Memory B cell (primary cell): ENCODE measurements at regions not wholly inside any gene's neighbourhood (a gene's known extent, or its start where the extent isn't known, plus 50 kb on each side); places are given as distances from the start of the nearest gene placed in this dataset.
A peak's percentile ranks its signal among the peaks of the same experiment; 100 is the strongest.

Experiments used
- ATAC-seq: fragments of 150-1000 bp; cut with Tn5 transposase; 2 replicates; pipeline ENCODE4 v1.10.0; 2021; ENCODE audit warnings: low read depth, mild to moderate bottlenecking, moderate library complexity
- DNase-seq, 2 donors: peaks; one replicate each; pipeline ENCODE4 v3.0.0; 2022; ENCODE audit warnings: low spot score in 2 of 2
- H3K27ac Mint-ChIP-seq: one replicate; pipeline ENCODE4 v1.8.0; 2022; ENCODE audit warnings: mild to moderate bottlenecking, moderate library complexity, mixed read lengths
- H3K27me3 Mint-ChIP-seq: one replicate; pipeline ENCODE4 v1.8.0; 2022; ENCODE audit warnings: mixed read lengths
- H3K36me3 Mint-ChIP-seq: one replicate; pipeline ENCODE4 v1.8.0; 2022; ENCODE audit warnings: mild to moderate bottlenecking, mixed read lengths
- H3K4me1 Mint-ChIP-seq: one replicate; pipeline ENCODE4 v1.8.0; 2022; ENCODE audit warnings: mixed read lengths
- H3K4me3 Mint-ChIP-seq: one replicate; pipeline ENCODE4 v1.8.0; 2022; ENCODE audit warnings: mild to moderate bottlenecking, moderate library complexity, mixed read lengths
- H3K9me3 Mint-ChIP-seq: one replicate; pipeline ENCODE4 v1.8.0; 2022; ENCODE audit warnings: mixed read lengths

GRCh38 chr4:14783011-14783877 is 219.0 kb upstream of the CPEB2 start:
- DNase-seq (no peak), ATAC-seq (no peak)
- Mint-ChIP-seq H3K9me3 (peaks cover 2% of the 10 kb centered on the region), H3K4me3 (no peak overlapping the region), H3K36me3 (peaks cover 1% of the 10 kb centered on the region), H3K27ac (no peak overlapping the region), H3K4me1 (peaks cover 3% of the 10 kb centered on the region), H3K27me3 (no peaks in the 10 kb centered on the region)

- DNase-seq, result no peak
- Mint-ChIP-seq H3K36me3 (peaks cover 1% of the 10 kb centered on the region), H3K4me3 (no peak overlapping the region), H3K27me3 (peaks cover 3% of the 10 kb centered on the region), H3K9me3 (peaks cover 5% of the 10 kb centered on the region), H3K4me1 (peaks cover 3% of the 10 kb centered on the region), H3K27ac (no peak overlapping the region)
- no peak for ATAC-seq
These were observed 215.1 kb upstream of the CPEB2 start for GRCh38 chr4:14787221-14787620.

GRCh38 chr4:14787894-14788293 is 214.4 kb upstream of the CPEB2 start:
- no peak overlapping the region for H3K27ac Mint-ChIP-seq
- H3K9me3 Mint-ChIP-seq, result peaks cover 5% of the 10 kb centered on the region
- ATAC-seq, result peak; percentile 65
- H3K4me3 Mint-ChIP-seq, result no peak overlapping the region
- peaks cover 3% of the 10 kb centered on the region for H3K27me3 Mint-ChIP-seq
- H3K36me3 Mint-ChIP-seq, result peaks cover 1% of the 10 kb centered on the region
- DNase-seq, result peak in 1 of 2 donors; percentile 19
- H3K4me1 Mint-ChIP-seq, result peaks cover 3% of the 10 kb centered on the region

- DNase-seq (no peak), ATAC-seq (no peak)
- Mint-ChIP-seq H3K27me3 (peaks cover 3% of the 10 kb centered on the region), H3K4me1 (peaks cover 3% of the 10 kb centered on the region), H3K36me3 (peaks cover 5% of the 10 kb centered on the region), H3K4me3 (no peak overlapping the region), H3K27ac (no peak overlapping the region), H3K9me3 (peaks cover 15% of the 10 kb centered on the region)
These were observed 211.8 kb upstream of the CPEB2 start for GRCh38 chr4:14790494-14790893.

GRCh38 chr4:14792702-14793227 is 209.5 kb upstream of the CPEB2 start:
- ATAC-seq (no peak), DNase-seq (no peak)
- peaks cover 3% of the 10 kb centered on the region for H3K27me3 Mint-ChIP-seq
- H3K4me3 Mint-ChIP-seq, result no peak overlapping the region
- peaks cover 8% of the 10 kb centered on the region for H3K36me3 Mint-ChIP-seq
- no peak overlapping the region for H3K27ac Mint-ChIP-seq
- peaks cover 20% of the 10 kb centered on the region for H3K9me3 Mint-ChIP-seq
- peaks cover 2% of the 10 kb centered on the region for H3K4me1 Mint-ChIP-seq

GRCh38 chr4:14800977-14801376 is 201.3 kb upstream of the CPEB2 start:
- H3K27ac Mint-ChIP-seq, result no peak overlapping the region
- DNase-seq, result no peak
- H3K9me3 Mint-ChIP-seq, result peaks cover 10% of the 10 kb centered on the region
- H3K4me3 Mint-ChIP-seq, result no peak overlapping the region
- peaks cover 8% of the 10 kb centered on the region for H3K4me1 Mint-ChIP-seq
- peaks cover 5% of the 10 kb centered on the region for H3K36me3 Mint-ChIP-seq
- no peak for ATAC-seq
- H3K27me3 Mint-ChIP-seq, result no peaks in the 10 kb centered on the region

- H3K36me3 Mint-ChIP-seq, result peaks cover 6% of the 10 kb centered on the region
- DNase-seq, result no peak
- H3K27me3 Mint-ChIP-seq, result no peaks in the 10 kb centered on the region
- no peak overlapping the region for H3K27ac Mint-ChIP-seq
- peaks cover 8% of the 10 kb centered on the region for H3K9me3 Mint-ChIP-seq
- no peak overlapping the region for H3K4me3 Mint-ChIP-seq
- H3K4me1 Mint-ChIP-seq, result peaks cover 8% of the 10 kb centered on the region
- ATAC-seq, result no peak
These were observed 199.7 kb upstream of the CPEB2 start for GRCh38 chr4:14802596-14802995.

- Mint-ChIP-seq H3K36me3 (peaks cover 2% of the 10 kb centered on the region), H3K4me3 (no peak overlapping the region), H3K9me3 (peaks cover 2% of the 10 kb centered on the region), H3K27ac (no peak overlapping the region), H3K27me3 (peaks cover 5% of the 10 kb centered on the region), H3K4me1 (peaks cover 2% of the 10 kb centered on the region)
- ATAC-seq (no peak), DNase-seq (no peak)
These were observed 194.4 kb upstream of the CPEB2 start for GRCh38 chr4:14807856-14808255.

GRCh38 chr4:14809203-14809602 is 193.1 kb upstream of the CPEB2 start:
- peaks cover 2% of the 10 kb centered on the region for H3K36me3 Mint-ChIP-seq
- peaks cover 2% of the 10 kb centered on the region for H3K9me3 Mint-ChIP-seq
- H3K4me1 Mint-ChIP-seq, result peaks cover 2% of the 10 kb centered on the region
- ATAC-seq (no peak), DNase-seq (no peak)
- no peak overlapping the region for H3K4me3 Mint-ChIP-seq
- H3K27ac Mint-ChIP-seq, result no peak overlapping the region
- H3K27me3 Mint-ChIP-seq, result peaks cover 5% of the 10 kb centered on the region

- Mint-ChIP-seq H3K9me3 (peaks cover 2% of the 10 kb centered on the region), H3K36me3 (peaks cover 2% of the 10 kb centered on the region), H3K27ac (no peak overlapping the region), H3K27me3 (peaks cover 5% of the 10 kb centered on the region), H3K4me3 (no peak overlapping the region), H3K4me1 (peaks cover 2% of the 10 kb centered on the region)
- ATAC-seq, result no peak
- DNase-seq, result no peak
These were observed 192.2 kb upstream of the CPEB2 start for GRCh38 chr4:14810121-14810520.

GRCh38 chr4:14810568-14810967 is 191.7 kb upstream of the CPEB2 start:
- H3K4me1 Mint-ChIP-seq, result peaks cover 2% of the 10 kb centered on the region
- no peak for ATAC-seq
- H3K9me3 Mint-ChIP-seq, result peaks cover 2% of the 10 kb centered on the region
- H3K27ac Mint-ChIP-seq, result no peak overlapping the region
- DNase-seq, result no peak
- H3K4me3 Mint-ChIP-seq, result no peak overlapping the region
- H3K27me3 Mint-ChIP-seq, result peaks cover 5% of the 10 kb centered on the region
- peaks cover 2% of the 10 kb centered on the region for H3K36me3 Mint-ChIP-seq

- Mint-ChIP-seq H3K36me3 (peaks cover 2% of the 10 kb centered on the region), H3K27ac (no peak overlapping the region), H3K4me1 (peaks cover 2% of the 10 kb centered on the region), H3K9me3 (peaks cover 2% of the 10 kb centered on the region), H3K27me3 (peaks cover 5% of the 10 kb centered on the region), H3K4me3 (no peak overlapping the region)
- no peak for ATAC-seq
- DNase-seq, result no peak
These were observed 190.2 kb upstream of the CPEB2 start for GRCh38 chr4:14812101-14812500.

GRCh38 chr4:14816623-14817261 is 185.5 kb upstream of the CPEB2 start:
- Mint-ChIP-seq H3K4me3 (no peak overlapping the region), H3K36me3 (no peaks in the 10 kb centered on the region), H3K4me1 (no peaks in the 10 kb centered on the region), H3K9me3 (no peaks in the 10 kb centered on the region), H3K27ac (no peak overlapping the region), H3K27me3 (peaks cover 1% of the 10 kb centered on the region)
- no peak for DNase-seq
- no peak for ATAC-seq

GRCh38 chr4:14824189-14824588 is 178.1 kb upstream of the CPEB2 start:
- DNase-seq, result no peak
- Mint-ChIP-seq H3K27me3 (peaks cover 4% of the 10 kb centered on the region), H3K27ac (no peak overlapping the region), H3K4me3 (no peak overlapping the region), H3K36me3 (no peaks in the 10 kb centered on the region), H3K9me3 (no peaks in the 10 kb centered on the region), H3K4me1 (no peaks in the 10 kb centered on the region)
- no peak for ATAC-seq
